Stimulated activated CD4-positive, alpha-beta T cell treated with anti-CD3 and anti-CD28 coated beads, Interleukin-2, amount 100 ng/mL, for 48 hours (primary cell): ENCODE measurements at regions not wholly inside any gene's neighbourhood (a gene's known extent, or its start where the extent isn't known, plus 50 kb on each side); places are given as distances from the start of the nearest gene placed in this dataset.
"Not testable (repeated sequence)": the region's sequence is repeated elsewhere in the genome, so short reads cannot be mapped to it uniquely, and the experiment has no call there.

Experiments used
- DNase-seq, 2 donors: peaks; one replicate each; pipeline ENCODE4 v3.0.0-alpha.2; 2020

- no peak for DNase-seq
Observed at GRCh38 chr1:229119876-229120275, 151.0 kb upstream of the RAB4A start.

GRCh38 chr1:229121845-229122436 is 149.0 kb upstream of the RAB4A start:
- DNase-seq: no peak

DNA sequence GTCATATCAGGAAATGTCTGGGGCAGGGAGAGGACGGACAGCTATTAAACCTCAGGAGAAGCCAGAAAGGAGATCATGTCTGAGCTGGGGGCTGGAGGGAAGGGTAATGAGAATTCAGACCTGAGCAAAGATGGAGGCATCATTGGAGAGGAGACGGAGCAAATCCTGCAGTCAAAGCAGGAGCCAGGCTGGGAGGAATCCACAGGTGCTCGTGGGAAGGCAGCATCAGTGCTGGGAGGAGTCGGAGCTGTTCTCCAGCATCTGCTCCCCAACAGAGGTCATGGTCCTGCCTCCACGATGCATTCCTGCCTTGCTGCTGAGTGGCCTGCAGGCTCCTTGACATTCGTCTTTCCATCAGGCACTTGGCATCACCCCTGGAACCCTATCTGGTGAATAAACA is 148.3 kb upstream of the RAB4A start:
- no peak for DNase-seq

- no peak for DNase-seq
Observed at GRCh38 chr1:229124116-229124515, 146.8 kb upstream of the RAB4A start.

DNA sequence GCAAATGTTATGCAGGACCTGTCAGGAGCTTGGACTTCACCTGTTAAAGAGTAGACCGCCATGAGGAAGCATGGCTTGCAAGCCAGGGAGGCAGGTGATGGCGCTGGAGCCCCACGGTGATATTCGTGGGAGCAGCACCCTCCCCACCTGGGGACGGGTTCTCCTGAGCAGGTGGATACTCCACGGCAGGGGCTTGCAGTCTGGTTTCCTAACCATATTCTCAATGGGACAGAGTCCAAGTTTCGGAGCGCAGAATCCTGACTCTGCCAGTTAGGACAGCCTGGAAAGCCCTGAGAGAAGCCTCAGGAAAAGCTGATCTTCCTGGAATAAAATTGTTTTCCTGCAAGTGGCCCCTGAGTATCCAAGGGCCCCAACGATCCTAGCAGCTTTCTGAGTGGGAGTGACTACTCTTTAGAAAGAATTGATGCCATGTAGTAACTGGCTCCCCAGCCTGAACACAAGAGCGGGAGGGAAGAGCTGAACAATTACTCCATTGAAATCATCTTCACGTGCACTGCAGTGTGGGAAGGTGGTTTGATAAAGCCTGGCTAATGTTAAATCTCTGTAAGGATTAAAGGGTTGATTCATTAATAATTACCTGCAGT is 146.3 kb upstream of the RAB4A start:
- DNase-seq: no peak

GRCh38 chr1:229127301-229127700 is 143.6 kb upstream of the RAB4A start:
- peak in 1 of 2 donors; percentile 15 for DNase-seq

GRCh38 chr1:229128066-229128608 is 142.8 kb upstream of the RAB4A start:
- no peak for DNase-seq

DNA sequence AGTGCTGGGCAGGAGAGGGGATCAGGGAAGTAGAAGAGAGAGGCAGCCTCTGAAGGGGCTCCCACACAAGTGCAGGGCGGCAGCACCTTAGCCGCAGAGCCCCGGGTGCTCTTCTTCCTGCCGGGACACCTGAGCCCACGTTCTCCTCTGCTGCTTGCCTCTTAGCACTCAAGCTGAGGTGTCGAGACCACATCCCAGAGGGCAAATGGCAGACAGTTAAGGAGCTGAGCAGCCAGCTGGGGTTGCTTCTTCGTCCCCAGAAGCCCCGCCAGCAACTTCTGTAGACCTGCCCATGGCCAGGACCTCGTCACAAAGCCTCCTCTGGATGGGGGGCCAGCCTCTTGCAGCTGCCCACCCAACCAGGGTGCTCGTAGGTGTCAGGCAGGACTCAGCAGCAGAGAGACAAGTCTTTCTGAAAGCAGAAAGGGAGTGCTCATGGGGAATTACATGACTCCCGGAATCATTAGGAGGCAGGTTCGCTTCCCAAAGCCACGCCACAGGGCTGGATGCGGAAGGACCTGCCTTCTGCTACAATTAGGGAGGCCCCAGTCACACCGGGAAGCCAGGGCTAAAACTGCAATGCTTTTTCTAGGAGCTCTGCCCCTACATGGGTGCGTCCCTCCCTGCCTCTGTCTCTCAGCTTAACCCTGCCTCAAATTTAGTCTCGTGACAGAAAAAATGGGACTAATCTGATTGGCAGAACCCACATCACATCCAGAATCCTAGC is 141.4 kb upstream of the RAB4A start:
- DNase-seq: no peak

GRCh38 chr1:229130028-229130668 is 140.8 kb upstream of the RAB4A start:
- DNase-seq: no peak

DNA sequence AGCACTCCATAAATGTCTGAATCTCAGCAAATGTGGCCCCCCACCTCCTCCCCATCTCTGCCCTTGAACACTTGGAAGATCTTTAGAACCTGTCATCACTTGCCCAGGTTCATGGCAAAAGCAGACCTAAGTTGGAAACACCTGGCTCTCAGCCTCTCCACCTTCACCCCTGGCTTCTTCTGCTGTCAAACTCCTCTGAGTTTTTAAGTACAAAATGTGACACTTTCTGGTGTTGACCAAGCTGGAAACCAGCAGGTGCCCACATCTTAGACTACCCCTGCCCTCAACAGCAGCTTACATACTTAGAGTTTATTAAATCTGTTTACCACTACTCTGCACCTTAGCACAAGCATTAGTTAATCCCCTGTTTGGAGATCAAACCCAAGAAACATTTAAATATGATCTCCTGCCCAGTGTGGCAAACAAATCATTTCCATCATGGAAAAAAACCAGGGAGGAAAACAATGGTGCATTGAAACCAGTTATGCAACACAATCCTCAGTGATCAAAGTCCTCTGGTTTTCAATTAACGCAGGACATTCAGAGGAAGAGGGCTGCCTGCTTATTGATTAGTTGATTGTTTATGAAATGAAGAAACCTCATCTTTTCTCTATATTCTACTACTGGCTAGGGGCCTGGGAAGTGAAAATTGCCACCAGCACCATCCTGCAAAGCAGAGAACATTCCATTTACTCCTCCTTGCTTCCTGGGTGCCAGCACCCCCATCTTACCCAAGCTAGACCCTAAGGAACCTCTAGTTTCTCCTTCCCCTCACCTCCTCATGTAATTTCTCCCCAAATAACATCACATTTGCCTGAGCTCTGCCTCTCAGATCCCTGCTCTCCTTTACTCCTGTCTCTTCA is 139.4 kb upstream of the RAB4A start:
- no peak for DNase-seq

DNA sequence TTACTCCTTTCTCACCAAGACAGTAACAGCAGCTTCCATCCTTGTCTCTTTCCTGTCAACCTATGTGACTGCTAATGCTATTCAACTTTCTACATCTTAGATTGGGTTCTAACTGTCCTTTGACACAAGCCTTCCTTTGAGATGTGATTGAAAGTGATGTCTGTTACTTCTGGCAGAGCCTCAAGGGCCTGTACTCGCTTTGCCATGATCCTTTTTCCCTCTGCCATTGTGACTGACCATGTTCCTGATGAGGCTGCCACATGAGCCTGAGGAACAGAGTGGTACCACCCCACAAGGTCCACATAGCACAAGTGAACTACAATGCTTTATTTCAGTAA is 138.8 kb upstream of the RAB4A start:
- no peak for DNase-seq

GRCh38 chr1:229132706-229133105 is 138.2 kb upstream of the RAB4A start:
- DNase-seq: no peak

DNA sequence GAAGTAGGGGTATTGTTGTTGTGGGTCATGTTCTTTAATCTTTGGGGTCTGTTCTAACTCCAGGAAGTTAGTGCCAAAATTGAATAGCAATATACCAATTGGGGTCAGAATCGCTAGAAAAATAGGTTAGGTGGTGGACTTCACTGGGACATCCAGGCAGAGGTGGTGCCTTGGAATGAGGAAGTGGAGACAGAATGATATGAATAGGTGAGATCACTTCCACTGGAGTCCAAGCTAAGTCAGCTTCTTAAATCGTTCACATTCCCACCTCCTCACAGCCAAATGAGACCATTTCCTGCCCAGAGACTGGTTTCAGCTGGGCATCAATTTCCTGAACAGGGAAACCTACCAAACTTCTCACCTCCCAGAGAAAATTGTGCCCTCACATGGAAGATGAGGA is 137.8 kb upstream of the RAB4A start:
- DNase-seq: no peak

GRCh38 chr1:229133811-229134210 is 137.1 kb upstream of the RAB4A start:
- no peak for DNase-seq

GRCh38 chr1:229134381-229135217 is 136.3 kb upstream of the RAB4A start:
- DNase-seq: not testable (repeated sequence)

DNA sequence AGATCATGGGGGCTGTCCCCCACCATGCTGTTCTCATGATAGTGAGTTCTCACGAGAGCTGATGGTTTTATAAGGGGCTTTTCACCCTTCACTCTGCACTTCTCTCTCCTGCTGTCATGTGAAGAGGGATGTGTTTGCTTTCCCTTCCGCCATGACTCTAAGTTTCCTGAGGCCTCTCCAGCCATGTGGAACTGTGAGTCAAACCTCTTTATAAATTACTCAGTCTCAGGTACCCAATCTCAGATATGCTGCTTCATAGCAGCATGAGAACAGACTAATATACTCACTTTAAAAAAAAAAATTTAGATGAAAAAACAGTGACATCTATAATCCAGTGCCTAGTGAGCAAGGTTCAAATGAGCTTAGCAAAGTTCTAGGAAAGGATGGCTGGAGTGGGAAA is 135.1 kb upstream of the RAB4A start:
- DNase-seq: no peak

DNA sequence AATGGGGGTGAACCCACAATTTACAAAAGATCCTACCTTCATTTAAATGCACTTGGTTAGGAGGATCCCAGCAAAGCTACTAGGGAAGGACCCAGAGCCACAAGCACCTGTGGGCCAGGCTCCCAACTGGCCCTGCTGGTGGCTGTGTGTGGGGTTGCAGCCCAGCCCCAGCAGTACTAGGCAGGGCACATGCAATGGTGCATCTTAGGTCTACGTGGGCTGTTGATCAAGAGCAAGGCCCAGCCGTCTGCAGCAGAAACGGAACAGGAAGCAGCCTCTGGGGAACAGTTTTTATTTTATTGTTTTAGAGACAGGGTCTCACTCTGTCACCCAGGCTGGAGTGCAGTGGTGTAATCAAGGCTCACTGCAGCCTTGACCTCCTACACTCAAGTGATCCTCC is 134.1 kb upstream of the RAB4A start:
- DNase-seq: no peak

- DNase-seq: no peak
Observed at GRCh38 chr1:229137271-229137670, 133.6 kb upstream of the RAB4A start.

DNA sequence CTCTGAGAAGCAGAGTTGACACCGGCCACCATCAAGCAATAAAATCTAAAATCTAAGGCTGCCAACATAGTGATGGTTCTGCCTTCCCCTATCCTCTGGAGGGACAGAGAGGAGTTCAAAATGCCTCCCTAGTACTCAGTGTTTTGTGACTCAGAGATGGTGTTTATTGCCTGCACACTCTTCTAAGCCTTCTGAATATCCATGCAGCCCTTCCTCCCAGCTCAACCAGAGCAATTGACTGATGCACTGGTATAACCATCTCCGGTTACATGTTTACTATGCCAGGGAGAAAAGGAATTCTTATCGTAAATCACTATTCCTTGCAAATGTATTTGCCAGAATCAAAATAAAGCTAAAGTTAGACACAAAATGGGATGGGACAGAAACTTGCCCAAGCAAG is 132.9 kb upstream of the RAB4A start:
- DNase-seq: no peak

GRCh38 chr1:229139331-229140118 is 131.4 kb upstream of the RAB4A start:
- DNase-seq: peak in 1 of 2 donors; percentile 7

GRCh38 chr1:229140119-229140396 is 130.9 kb upstream of the RAB4A start:
- no peak for DNase-seq
